ENCODE measurements at regions not wholly inside any gene's neighbourhood (a gene's known extent, or its start where the extent isn't known, plus 50 kb on each side); places are given as distances from the start of the nearest gene placed in this dataset.
"Not testable (repeated sequence)": the region's sequence is repeated elsewhere in the genome, so short reads cannot be mapped to it uniquely, and the experiment has no call there.

DNA sequence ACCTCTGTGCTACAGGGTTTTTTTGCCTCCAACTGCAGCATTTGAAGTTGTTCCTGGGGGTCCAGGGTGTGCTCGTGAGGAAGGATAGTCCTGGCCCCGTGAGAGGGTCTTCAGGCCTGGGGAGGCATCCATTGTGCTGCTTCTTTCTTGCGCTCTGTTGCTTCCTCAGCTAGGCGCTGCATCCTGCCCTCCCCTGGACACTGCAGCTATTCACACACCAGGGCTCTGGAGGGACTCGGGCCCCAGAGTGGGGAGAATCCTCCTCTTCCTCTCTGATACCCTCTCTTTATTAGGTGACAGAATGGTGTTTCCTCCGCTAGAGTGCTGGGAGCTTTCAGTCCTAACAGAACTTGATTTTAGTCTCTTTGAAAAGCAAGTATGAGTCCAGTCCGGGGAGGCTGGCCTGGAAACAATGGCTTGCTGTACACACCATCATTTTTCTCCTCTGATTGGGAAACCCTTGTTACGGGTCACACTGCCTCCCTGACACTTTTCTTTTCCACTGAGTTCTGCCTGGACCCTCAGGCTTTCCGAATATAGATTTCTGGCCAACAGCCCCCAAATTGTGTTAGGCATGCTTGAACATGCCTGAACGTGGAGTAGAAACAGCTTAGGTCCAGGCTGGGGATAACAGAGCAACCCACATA is 81.4 kb upstream of the ELAC2 start:
- Histone ChIP-seq H2AFZ (ENCODE audit: low read length) (no peak overlapping the region), H3K4me2 (ENCODE audit: low read length) (no peak overlapping the region), H3K79me2 (ENCODE audit: low read length) (no peaks in the 10 kb centered on the region), H3K9me3 (ENCODE audit: low read length) (no peaks in the 10 kb centered on the region), H3K9ac (ENCODE audit: low read length) (no peak overlapping the region), H3K36me3 (ENCODE audit: low read depth, low read length) (no peaks in the 10 kb centered on the region), H3K4me1 (ENCODE audit: insufficient read depth, low read length) (no peaks in the 10 kb centered on the region), H3K9me2 (replicated peaks; ENCODE audit: low read length) (no peaks in the 10 kb centered on the region), H3K27ac (ENCODE audit: low read length) (no peak overlapping the region), H3F3A (ENCODE audit: low read length, unreplicated experiment) (no peaks in the 10 kb centered on the region), H3K27me3 (ENCODE audit: low read length) (peaks cover 46% of the 10 kb centered on the region), H4K20me1 (ENCODE audit: low read length) (no peaks in the 10 kb centered on the region), H3K4me3 (ENCODE audit: low read length) (no peak overlapping the region)
- ChIA-PET CTCF (no interaction called here), POLR2A (ENCODE audit: unreplicated experiment) (no interaction called here)
- DNase-seq (no peak), ATAC-seq (no peak)
- intact Hi-C loops (cut with micrococcal nuclease): no loop called here
- BruUV-seq (replicated peaks): no TSS peak
- TF ChIP-seq EZH2 (IDR thresholded peaks at IDR 0.05; ENCODE audit: low read length, unreplicated experiment) (no peak), EZH2phosphoT487 (IDR thresholded peaks at IDR 0.05; ENCODE audit: borderline replicate concordance, low read length) (no peak)
- TF ChIP-seq, protein P1, sequence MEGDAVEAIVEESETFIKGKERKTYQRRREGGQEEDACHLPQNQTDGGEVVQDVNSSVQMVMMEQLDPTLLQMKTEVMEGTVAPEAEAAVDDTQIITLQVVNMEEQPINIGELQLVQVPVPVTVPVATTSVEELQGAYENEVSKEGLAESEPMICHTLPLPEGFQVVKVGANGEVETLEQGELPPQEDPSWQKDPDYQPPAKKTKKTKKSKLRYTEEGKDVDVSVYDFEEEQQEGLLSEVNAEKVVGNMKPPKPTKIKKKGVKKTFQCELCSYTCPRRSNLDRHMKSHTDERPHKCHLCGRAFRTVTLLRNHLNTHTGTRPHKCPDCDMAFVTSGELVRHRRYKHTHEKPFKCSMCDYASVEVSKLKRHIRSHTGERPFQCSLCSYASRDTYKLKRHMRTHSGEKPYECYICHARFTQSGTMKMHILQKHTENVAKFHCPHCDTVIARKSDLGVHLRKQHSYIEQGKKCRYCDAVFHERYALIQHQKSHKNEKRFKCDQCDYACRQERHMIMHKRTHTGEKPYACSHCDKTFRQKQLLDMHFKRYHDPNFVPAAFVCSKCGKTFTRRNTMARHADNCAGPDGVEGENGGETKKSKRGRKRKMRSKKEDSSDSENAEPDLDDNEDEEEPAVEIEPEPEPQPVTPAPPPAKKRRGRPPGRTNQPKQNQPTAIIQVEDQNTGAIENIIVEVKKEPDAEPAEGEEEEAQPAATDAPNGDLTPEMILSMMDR (conservative IDR thresholded peaks at IDR 0.05; ENCODE audit: low read depth, low read length): no peak

DNA sequence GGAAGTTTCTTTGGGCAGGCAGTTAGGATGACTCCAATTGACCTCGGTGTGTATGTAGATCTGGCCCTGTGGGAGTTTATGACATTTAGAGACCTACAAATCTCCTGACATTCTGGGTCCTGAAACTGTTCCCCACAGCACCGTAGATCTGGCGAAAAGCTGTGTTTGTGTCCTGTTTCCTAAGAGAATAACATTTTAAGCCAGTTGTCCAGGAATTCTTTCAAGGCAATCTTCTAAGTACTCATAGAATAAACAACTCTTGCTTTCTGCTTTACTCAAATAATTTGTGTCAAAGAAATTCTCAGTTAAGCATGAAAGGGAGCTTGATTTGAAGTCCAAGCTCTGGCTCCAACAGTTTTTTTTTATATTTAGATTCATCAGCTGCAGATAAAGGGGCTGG is 78.5 kb upstream of the ELAC2 start:
- no peak overlapping the region for H3K4me2 ChIP-seq (ENCODE audit: low read length)
- H3K9me2 ChIP-seq (replicated peaks; ENCODE audit: low read length): no peaks in the 10 kb centered on the region
- no peak overlapping the region for H2AFZ ChIP-seq (ENCODE audit: low read length)
- intact Hi-C loops (cut with micrococcal nuclease): no loop called here
- CTCF ChIA-PET: no interaction called here
- H3K9ac ChIP-seq (ENCODE audit: low read length): no peak overlapping the region
- BruUV-seq (replicated peaks): no TSS peak
- no peak overlapping the region for H3K27ac ChIP-seq (ENCODE audit: low read length)
- H3F3A ChIP-seq (ENCODE audit: low read length, unreplicated experiment): no peaks in the 10 kb centered on the region
- H3K27me3 ChIP-seq (ENCODE audit: low read length): peaks cover 41% of the 10 kb centered on the region
- H3K9me3 ChIP-seq (ENCODE audit: low read length): no peaks in the 10 kb centered on the region
- TF ChIP-seq EZH2 (IDR thresholded peaks at IDR 0.05; ENCODE audit: low read length, unreplicated experiment): no peak
- no peak for TF ChIP-seq EZH2phosphoT487 (IDR thresholded peaks at IDR 0.05; ENCODE audit: borderline replicate concordance, low read length)
- TF ChIP-seq, protein P1 (conservative IDR thresholded peaks at IDR 0.05; ENCODE audit: low read depth, low read length): no peak
- no peak overlapping the region for H3K4me3 ChIP-seq (ENCODE audit: low read length)
- ATAC-seq: no peak
- no peaks in the 10 kb centered on the region for H4K20me1 ChIP-seq (ENCODE audit: low read length)
- H3K79me2 ChIP-seq (ENCODE audit: low read length): no peaks in the 10 kb centered on the region
- H3K4me1 ChIP-seq (ENCODE audit: insufficient read depth, low read length): no peaks in the 10 kb centered on the region
- POLR2A ChIA-PET (ENCODE audit: unreplicated experiment): no interaction called here
- H3K36me3 ChIP-seq (ENCODE audit: low read depth, low read length): no peaks in the 10 kb centered on the region
- DNase-seq: no peak

DNA sequence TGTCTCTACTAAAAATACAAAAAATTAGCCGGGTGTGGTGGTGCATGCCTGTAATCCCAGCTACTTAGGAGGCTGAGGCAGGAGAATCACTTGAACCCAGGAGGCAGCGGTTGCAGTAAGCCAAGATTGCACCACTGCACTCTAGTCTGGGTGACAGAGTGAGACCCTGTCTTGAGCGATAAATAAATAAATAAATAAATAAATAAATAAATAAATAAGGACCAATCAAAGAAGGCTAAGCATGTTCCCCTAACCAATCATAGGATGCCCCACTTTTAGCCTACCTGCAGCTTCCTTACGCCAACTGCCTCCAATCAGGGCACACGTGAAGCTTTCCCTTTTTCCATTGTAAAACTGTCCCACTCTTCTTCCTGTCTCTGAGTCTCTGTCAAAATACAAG is 74.2 kb upstream of the ELAC2 start:
- H3K9ac ChIP-seq (ENCODE audit: low read length); BruUV-seq (replicated peaks); H3K9me2 ChIP-seq (replicated peaks; ENCODE audit: low read length); H4K20me1 ChIP-seq (ENCODE audit: low read length); H2AFZ ChIP-seq (ENCODE audit: low read length); POLR2A ChIA-PET (ENCODE audit: unreplicated experiment); H3F3A ChIP-seq (ENCODE audit: low read length, unreplicated experiment); DNase-seq; H3K36me3 ChIP-seq (ENCODE audit: low read depth, low read length); ATAC-seq; H3K4me3 ChIP-seq (ENCODE audit: low read length); H3K9me3 ChIP-seq (ENCODE audit: low read length); intact Hi-C loops (cut with micrococcal nuclease); H3K79me2 ChIP-seq (ENCODE audit: low read length); H3K4me2 ChIP-seq (ENCODE audit: low read length); CTCF ChIA-PET; H3K27ac ChIP-seq (ENCODE audit: low read length): not testable (repeated sequence)
- peaks cover 18% of the 10 kb centered on the region; the same call in 1 of the 2 replicates for H3K4me1 ChIP-seq (ENCODE audit: insufficient read depth, low read length)
- H3K27me3 ChIP-seq (ENCODE audit: low read length): peaks cover 16% of the 10 kb centered on the region; the same call in 1 of the 2 replicates
